Epithelial cell of proximal tubule (primary cell): ENCODE measurements at regions not wholly inside any gene's neighbourhood (a gene's known extent, or its start where the extent isn't known, plus 50 kb on each side); places are given as distances from the start of the nearest gene placed in this dataset.
A peak's percentile ranks its signal among the peaks of the same experiment; 100 is the strongest.
"Not testable (repeated sequence)": the region's sequence is repeated elsewhere in the genome, so short reads cannot be mapped to it uniquely, and the experiment has no call there.

Source experiments
- DNase-seq: peaks from one replicate; pipeline ENCODE4 v3.0.0-alpha.2; 2011; ENCODE audit warnings: low read depth
- H3K4me3 ChIP-seq: 2 replicates; pipeline ENCODE4 v1.5.1; 2011; ENCODE audit warnings: low read depth, mild to moderate bottlenecking, low read length
- TF ChIP-seq, protein P1 (sequence below): conservative IDR thresholded peaks from 2 replicates; pipeline ENCODE4 v1.5.1; 2012; ENCODE audit warnings: low read depth, mild to moderate bottlenecking, low read length

DNA sequence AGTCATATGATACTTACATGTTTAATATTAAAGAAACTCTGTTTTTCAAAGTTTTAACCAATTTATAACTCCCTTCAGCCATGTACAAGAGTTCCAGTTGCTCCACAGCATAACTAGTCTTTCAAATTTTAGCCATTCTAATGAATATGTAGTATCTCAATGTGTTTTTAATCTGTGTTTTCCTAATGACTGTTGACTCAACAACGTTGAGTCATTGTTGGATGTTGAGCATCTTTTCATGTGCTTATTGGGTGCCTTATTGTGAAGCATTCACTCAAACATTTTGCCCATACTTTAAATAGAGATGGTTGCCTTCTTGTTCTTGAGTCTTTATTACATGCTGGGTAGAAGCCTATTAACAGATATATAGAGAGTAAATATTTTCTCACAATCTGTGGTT is 240.2 kb upstream of the LYPLAL1 start:
- no peak for DNase-seq
- TF ChIP-seq, protein P1, sequence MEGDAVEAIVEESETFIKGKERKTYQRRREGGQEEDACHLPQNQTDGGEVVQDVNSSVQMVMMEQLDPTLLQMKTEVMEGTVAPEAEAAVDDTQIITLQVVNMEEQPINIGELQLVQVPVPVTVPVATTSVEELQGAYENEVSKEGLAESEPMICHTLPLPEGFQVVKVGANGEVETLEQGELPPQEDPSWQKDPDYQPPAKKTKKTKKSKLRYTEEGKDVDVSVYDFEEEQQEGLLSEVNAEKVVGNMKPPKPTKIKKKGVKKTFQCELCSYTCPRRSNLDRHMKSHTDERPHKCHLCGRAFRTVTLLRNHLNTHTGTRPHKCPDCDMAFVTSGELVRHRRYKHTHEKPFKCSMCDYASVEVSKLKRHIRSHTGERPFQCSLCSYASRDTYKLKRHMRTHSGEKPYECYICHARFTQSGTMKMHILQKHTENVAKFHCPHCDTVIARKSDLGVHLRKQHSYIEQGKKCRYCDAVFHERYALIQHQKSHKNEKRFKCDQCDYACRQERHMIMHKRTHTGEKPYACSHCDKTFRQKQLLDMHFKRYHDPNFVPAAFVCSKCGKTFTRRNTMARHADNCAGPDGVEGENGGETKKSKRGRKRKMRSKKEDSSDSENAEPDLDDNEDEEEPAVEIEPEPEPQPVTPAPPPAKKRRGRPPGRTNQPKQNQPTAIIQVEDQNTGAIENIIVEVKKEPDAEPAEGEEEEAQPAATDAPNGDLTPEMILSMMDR, result no peak
- no peak overlapping the region for H3K4me3 ChIP-seq

DNA sequence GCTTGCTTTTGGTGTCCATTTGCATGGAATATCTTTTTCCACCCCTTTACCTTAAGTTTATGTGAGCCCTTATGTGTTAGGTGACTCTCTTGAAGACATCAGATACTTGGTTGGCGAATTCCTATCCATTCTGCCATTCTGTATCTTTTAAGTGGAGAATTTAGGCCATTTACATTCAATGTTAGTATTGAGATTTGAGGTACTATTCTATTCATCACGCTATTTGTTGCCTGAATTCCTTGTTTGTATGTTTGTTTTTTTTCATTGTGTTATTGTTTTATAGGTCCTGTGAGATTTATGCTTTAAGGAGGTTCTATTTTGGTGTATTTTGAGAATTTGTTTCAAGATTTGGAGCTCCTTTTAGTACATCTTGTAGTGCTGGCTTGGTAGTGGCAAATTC is 238.3 kb upstream of the LYPLAL1 start:
- not testable (repeated sequence) for DNase-seq, H3K4me3 ChIP-seq

DNA sequence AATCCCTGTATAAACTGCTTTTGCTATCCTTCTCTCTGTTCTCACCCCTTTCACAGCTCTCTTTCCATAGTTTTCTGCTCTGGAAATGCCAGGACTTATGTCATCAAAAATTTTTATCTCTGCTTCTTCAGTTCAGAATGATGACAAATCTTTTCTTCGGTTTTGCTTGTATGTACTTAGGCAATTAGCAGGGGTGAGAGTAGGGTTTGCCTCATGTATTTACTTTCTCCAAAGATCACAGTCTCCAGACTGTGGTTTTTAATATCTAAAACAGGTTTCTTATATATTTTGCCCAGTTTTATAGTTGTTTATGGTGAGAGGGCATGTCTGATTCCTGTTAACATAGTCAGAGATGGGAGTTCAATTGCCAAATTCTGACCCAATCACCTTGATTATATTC is 235.4 kb upstream of the LYPLAL1 start:
- no peak overlapping the region for H3K4me3 ChIP-seq
- TF ChIP-seq, protein P1, result no peak
- DNase-seq, result no peak

DNA sequence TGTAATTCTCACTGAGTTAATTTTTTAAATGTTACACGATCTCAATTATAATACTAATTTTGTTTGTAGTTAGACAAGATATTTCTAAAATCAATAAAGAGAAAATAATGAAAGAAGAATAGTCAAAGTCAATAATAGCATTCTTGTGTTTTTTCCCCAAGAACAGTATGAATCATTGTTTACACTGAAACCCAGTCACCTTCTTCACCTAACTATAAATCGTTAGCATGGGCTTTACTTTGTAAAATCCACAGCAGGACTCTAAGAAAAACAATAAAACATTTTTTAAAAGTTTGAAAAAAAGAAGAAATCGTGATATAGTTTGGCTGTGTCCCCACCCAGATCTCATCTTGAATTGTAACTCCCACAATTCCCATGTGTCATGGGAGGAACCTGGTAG is 234.6 kb upstream of the LYPLAL1 start:
- DNase-seq, result no peak
- TF ChIP-seq, protein P1, result no peak
- no peak overlapping the region for H3K4me3 ChIP-seq

DNA sequence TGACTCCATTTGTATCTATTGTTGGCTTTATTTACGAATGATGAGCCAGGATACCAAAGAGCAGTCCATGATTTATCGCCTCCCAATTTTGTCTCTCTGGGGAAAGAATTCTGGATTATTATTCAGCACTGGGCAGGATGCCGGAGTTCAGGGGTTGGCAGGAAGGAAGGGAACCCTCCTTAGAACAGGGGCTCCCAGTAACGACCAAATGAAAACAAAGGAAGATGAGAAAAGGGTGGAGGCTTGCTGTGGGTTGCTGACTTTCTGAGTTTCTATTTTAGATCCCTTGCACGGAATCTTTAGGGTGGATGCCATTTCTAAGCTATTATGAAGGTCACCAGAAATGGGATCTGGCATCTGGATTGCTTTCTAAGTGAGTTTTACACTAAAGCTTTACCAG is 231.2 kb upstream of the LYPLAL1 start:
- no peak for DNase-seq
- TF ChIP-seq, protein P1, result no peak

DNA sequence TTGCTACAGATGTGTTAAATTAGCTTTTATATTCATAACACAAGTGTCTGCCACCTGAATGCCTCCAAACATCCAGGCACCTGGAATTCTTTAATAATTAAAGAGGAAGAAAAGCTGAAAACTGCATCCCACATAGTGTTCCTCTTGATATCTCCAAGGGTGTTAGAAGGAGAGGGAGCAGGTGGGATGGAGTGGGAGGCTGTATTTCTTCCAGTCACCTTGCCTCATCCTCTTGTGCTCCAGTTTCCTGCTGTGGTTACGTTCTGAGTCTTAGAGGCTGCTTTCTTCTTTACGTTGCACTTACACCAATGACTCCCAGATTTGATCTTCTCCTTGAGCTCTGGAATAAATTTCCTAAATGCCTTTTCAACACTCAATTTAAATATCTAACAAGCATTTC is 230.3 kb upstream of the LYPLAL1 start:
- no peak overlapping the region for H3K4me3 ChIP-seq
- TF ChIP-seq, protein P1, result no peak
- no peak for DNase-seq

More for the DNA sequence above, 231.2 kb upstream of the LYPLAL1 start:
- no peak overlapping the region for H3K4me3 ChIP-seq

DNA sequence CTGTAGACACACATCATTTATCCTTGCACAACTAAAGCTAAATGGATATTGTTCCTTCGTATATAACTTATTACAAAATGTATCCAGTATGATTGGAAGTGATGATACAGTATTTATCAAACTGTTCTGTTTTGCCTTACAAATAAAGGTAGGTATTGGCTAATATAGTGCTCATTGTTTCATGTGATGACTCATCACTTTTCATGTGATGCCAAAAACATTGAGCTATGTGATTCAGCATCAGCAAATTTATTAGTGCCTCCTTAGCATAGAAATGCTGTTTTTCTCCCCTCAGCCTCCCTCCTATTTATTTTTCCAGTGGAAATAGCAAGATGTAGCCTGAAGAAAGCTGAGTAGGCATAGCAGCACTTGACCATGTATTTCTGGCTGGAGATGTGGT is 228.6 kb upstream of the LYPLAL1 start:
- TF ChIP-seq, protein P1, result no peak
- peak; percentile 52 for DNase-seq
- no peak overlapping the region for H3K4me3 ChIP-seq

DNA sequence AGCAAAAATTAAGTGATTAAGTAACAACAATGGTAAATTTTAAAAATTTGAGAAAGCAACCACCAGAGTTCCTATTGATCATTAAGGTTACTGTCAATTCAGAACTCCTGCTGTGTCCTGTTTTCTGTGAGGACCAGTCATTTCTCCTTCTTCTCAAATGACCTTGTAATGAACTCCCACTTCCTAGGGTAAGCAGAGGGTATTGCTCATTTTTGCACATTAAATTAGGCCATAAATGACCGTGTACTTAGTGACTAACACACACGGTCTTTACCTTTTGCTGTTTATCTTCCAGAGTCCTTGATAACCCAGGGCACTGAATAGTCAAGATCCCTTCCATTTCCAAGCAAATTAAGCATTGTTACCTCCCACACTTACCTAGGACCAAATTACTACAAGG is 227.5 kb upstream of the LYPLAL1 start:
- DNase-seq, result no peak
- no peak overlapping the region for H3K4me3 ChIP-seq
- TF ChIP-seq, protein P1, result no peak
